ENCODE measurements at regions not wholly inside any gene's neighbourhood (a gene's known extent, or its start where the extent isn't known, plus 50 kb on each side); places are given as distances from the start of the nearest gene placed in this dataset.
"Not testable (repeated sequence)": the region's sequence is repeated elsewhere in the genome, so short reads cannot be mapped to it uniquely, and the experiment has no call there.

GRCh38 chr3:81816473-81817250 lies 55.2 kb upstream of the GBE1 start:
- DNase-seq (ENCODE audit: low read depth in 2 of 3, low spot score in 2 of 3): no peak

GRCh38 chr3:81812098-81812497 lies 50.7 kb upstream of the GBE1 start:
- not testable (repeated sequence) for DNase-seq (ENCODE audit: low read depth in 2 of 3, low spot score in 2 of 3)
